D721Med (cell line): ENCODE measurements at regions not wholly inside any gene's neighbourhood (a gene's known extent, or its start where the extent isn't known, plus 50 kb on each side); places are given as distances from the start of the nearest gene placed in this dataset.

Experiments
- DNase-seq: peaks from one replicate; pipeline ENCODE4 v3.0.0; 2011; ENCODE audit warnings: low spot score; ENCODE audit not compliant: insufficient read length
- FAIRE-seq: peaks from 2 replicates; lab custom pipeline; 2011; peaks lifted over from hg19 to GRCh38; lab: Jason Lieb, UNC
- CTCF ChIP-seq: IDR thresholded peaks from 2 replicates; pipeline ENCODE4 v1.5.1; 2012; ENCODE audit warnings: mild to moderate bottlenecking, control low read depth; ENCODE audit not compliant: insufficient read depth; ENCODE audit errors: missing control alignments

- DNase-seq (no peak), FAIRE-seq (no peak)
- TF ChIP-seq CTCF: no peak
These were observed 509.0 kb upstream of the B3GAT1 start for GRCh38 chr11:134920851-134921608.

GRCh38 chr11:134916421-134917213 lies 504.6 kb upstream of the B3GAT1 start:
- no peak for TF ChIP-seq CTCF
- DNase-seq (no peak), FAIRE-seq (no peak)

GRCh38 chr11:134915881-134916280 lies 503.8 kb upstream of the B3GAT1 start:
- TF ChIP-seq CTCF: no peak
- no peak for FAIRE-seq
- no peak for DNase-seq

- FAIRE-seq (no peak), DNase-seq (no peak)
- TF ChIP-seq CTCF: no peak
These were observed 503.2 kb upstream of the B3GAT1 start for GRCh38 chr11:134915212-134915611.

GRCh38 chr11:134913999-134914590 lies 502.1 kb upstream of the B3GAT1 start:
- TF ChIP-seq CTCF: no peak
- DNase-seq: no peak
- no peak for FAIRE-seq

- no peak for TF ChIP-seq CTCF
- DNase-seq (no peak), FAIRE-seq (no peak)
These were observed 501.3 kb upstream of the B3GAT1 start for GRCh38 chr11:134913391-134913790.
